ENCODE measurements at regions not wholly inside any gene's neighbourhood (a gene's known extent, or its start where the extent isn't known, plus 50 kb on each side); places are given as distances from the start of the nearest gene placed in this dataset.
A peak's percentile ranks its signal among the peaks of the same experiment; 100 is the strongest.

DNA sequence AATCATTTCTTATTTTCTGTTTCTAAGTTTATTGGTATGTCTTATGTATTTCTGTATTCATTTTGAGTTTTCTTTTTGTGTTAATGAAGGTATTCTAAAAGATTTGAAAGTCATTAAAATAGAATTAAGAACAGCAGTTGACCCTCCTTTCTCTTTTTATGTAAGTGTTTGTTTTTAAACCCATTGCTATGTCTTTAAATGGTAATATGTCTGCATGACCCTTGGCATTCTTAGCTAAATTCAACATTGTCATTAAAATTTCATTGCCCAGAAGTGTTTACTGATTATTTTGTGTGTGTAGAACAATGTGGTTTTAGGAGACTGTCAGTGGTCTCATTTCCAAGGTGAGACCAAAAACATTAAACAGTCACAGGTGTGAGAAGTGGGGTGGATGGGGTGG is 197.8 kb downstream of the PCDH7 start:
- DNase-seq = no peak
- no peak for ATAC-seq
- intact Hi-C loops (cut with micrococcal nuclease) = no loop called here

DNA sequence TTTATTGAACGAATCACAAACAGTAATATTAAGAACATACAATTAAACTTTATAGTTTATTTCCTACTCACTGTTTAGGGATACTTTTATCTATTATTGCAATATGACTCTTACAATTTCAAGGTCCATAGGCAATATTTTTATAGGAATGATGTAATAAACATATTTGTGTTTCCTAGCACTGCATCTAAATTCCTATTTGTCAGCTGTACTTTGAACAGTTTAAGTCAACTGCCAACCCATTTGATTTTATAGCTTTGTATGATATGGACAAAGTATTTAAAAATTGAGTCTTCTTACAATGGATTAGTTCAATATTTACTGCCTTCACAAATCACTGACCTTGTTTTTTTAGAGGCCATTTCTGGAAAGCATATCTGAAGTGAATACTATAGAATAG is 199.3 kb downstream of the PCDH7 start:
- intact Hi-C loops (cut with micrococcal nuclease) = no loop called here
- no peak for ATAC-seq
- DNase-seq = no peak

GRCh38 chr4:30920043-30920442 is 199.9 kb downstream of the PCDH7 start:
- ATAC-seq (no peak), DNase-seq (no peak)
- intact Hi-C loops (cut with micrococcal nuclease) = no loop called here

DNA sequence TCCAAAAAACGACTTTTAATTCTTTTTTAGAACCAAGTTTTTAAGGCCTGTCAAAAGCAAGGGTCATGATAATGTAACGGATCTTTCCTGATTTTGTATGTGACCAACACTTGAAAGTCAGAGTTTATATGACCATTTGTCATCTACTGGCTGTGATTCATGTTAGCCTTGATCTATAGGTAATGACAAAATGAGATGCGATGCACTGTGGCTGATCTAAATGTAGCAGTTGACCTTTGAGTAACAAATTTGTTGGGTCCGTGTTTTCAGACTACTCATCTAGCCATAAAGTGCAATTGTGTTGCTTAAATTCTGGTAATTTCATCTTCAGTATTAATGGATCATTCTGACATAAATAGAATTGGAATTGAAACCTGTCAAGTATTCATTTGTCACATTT is 202.5 kb downstream of the PCDH7 start:
- DNase-seq (no peak), ATAC-seq (no peak)
- intact Hi-C loops (cut with micrococcal nuclease) = no loop called here

- no peak for DNase-seq
- intact Hi-C loops (cut with micrococcal nuclease) = no loop called here
- no peak for ATAC-seq
Observed at GRCh38 chr4:30924495-30924894, 204.3 kb downstream of the PCDH7 start.

DNA sequence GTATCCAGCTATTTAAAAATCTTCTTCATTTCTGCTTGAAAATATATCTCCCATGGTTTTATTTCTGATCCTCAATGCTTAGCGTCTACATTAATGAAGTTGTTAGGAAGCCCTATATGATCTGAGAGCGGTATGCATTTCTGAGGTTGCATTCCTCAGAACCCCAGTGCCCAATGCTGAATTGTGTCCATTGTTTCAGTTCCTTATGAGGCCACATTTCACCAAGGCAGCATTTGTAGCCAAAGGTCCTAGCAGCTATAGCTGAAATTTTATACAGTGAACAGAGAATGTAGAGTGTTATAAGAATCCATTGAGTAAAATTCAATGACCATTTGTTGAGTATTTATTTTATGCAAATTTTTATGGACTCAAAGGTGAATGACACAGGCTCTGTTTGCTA is 209.5 kb downstream of the PCDH7 start:
- ATAC-seq (no peak), DNase-seq (no peak)
- intact Hi-C loops (cut with micrococcal nuclease) = no loop called here

- intact Hi-C loops (cut with micrococcal nuclease) = no loop called here
- DNase-seq = no peak
- ATAC-seq = no peak
Observed at GRCh38 chr4:30930276-30930675, 210.1 kb downstream of the PCDH7 start.

- DNase-seq (no peak), ATAC-seq (no peak)
- intact Hi-C loops (cut with micrococcal nuclease) = no loop called here
Observed at GRCh38 chr4:30932581-30932980, 212.4 kb downstream of the PCDH7 start.

- peak; percentile 37 for ATAC-seq
- intact Hi-C loops (cut with micrococcal nuclease) = no loop called here
- DNase-seq = no peak
Observed at GRCh38 chr4:30939069-30939468, 218.9 kb downstream of the PCDH7 start.

GRCh38 chr4:30939684-30940083 is 219.5 kb downstream of the PCDH7 start:
- intact Hi-C loops (cut with micrococcal nuclease) = no loop called here
- no peak for ATAC-seq
- no peak for DNase-seq

- intact Hi-C loops (cut with micrococcal nuclease) = no loop called here
- DNase-seq = no peak
- no peak for ATAC-seq
Observed at GRCh38 chr4:30941641-30942040, 221.5 kb downstream of the PCDH7 start.

DNA sequence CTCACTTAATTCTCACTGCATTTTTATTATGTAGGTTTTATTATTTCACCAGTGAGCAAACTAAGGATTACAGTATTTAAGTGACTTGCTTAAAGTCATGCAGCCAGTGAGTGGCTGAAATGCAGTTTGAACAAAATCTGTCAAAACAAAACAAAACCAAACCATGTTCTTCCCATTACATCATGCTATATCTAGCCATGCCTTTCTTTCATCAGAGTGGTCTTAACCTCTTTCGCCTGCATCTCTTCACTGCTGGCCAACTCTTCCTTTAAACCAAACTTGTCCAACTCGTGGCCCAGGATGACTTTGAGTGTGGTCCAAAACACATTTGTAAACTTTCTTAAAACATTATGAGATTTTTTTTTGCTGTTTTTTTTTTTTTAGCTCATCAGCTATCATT is 223.2 kb downstream of the PCDH7 start:
- DNase-seq (no peak), ATAC-seq (no peak)
- intact Hi-C loops (cut with micrococcal nuclease) = no loop called here

- no peak for DNase-seq
- intact Hi-C loops (cut with micrococcal nuclease) = no loop called here
Observed at GRCh38 chr4:30945586-30945985, 225.4 kb downstream of the PCDH7 start.

GRCh38 chr4:30946288-30946687 is 226.1 kb downstream of the PCDH7 start:
- no peak for DNase-seq
- ATAC-seq = no peak
- intact Hi-C loops (cut with micrococcal nuclease) = no loop called here

More at GRCh38 chr4:30945586-30945985, 225.4 kb downstream of the PCDH7 start:
- ATAC-seq = peak; percentile 60

DNA sequence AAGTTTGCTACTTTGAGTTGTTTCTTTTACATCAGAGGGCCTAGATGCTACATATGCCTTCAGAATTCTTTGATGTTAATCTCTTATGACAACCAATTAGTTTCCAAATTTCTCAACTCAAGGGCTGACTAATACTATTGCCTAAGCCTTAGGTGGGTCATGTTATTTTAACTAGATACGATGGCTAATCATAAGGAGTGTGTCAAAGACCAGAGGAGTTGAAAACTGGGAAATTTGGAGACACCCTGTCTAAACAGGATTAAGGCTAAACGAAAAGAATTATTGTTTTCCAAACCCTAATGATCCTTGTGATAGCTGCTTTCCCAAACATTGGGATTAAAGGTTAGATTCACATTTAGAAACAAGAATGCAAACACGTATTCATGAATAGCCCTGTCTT is 228.5 kb downstream of the PCDH7 start:
- ATAC-seq (peak; percentile 48), DNase-seq (no peak)
- intact Hi-C loops (cut with micrococcal nuclease) = no loop called here

- DNase-seq = no peak
- no peak for ATAC-seq
- intact Hi-C loops (cut with micrococcal nuclease) = no loop called here
Observed at GRCh38 chr4:30950737-30951136, 230.6 kb downstream of the PCDH7 start.

DNA sequence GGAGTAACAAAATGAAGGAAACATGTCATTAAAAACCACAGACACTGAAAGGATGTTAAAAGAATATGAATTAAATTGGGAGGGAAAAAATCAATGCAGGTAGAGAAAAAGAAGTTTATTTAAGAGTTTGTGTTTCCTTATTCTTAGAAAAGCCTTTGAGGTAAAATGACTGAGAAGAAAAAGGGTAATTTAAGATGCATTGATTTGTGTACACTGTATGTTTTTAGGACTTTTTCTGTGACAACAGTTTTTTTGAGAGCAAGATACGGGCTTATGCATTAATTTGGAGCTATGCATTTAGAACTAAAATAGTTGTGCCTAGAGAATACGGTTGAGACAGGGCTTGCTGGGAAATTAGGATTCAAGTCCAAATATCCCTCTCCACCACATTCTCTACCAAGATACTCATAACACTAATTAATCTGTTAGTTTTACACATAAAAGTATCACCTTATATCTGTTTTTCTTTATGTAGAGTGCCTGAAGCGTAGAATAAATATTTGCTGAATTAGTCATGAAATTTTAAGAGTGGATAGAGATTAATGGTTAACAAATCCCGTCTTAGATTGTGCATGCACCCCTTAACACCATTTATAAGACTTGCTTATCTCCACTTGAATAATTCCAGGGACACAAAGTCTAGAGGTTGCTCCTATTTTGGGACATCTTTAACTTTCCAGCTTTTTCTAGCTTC is 232.5 kb downstream of the PCDH7 start:
- DNase-seq = no peak
- ATAC-seq = no peak
- intact Hi-C loops (cut with micrococcal nuclease) = no loop called here

- ATAC-seq (no peak), DNase-seq (no peak)
- intact Hi-C loops (cut with micrococcal nuclease) = no loop called here
Observed at GRCh38 chr4:30953799-30954198, 233.6 kb downstream of the PCDH7 start.

DNA sequence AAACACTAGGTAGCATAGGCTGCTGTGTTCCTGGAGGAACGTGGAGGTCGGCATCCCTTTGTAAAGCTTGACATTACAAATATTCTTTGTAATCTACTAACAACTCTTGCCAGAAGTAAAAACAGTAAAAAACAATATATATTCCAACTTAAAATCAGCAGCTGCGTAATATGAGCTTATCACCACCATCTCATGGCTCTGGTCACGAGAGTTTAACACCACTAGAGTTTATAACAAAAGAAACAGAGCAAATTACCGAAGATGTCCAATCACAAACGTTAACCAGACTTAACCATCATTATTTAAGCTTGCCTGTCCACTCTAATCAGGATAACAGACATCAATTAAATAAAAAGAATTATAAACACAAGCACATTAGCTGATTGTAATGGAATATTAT is 236.7 kb downstream of the PCDH7 start:
- ATAC-seq = no peak
- intact Hi-C loops (cut with micrococcal nuclease) = no loop called here
- no peak for DNase-seq

DNA sequence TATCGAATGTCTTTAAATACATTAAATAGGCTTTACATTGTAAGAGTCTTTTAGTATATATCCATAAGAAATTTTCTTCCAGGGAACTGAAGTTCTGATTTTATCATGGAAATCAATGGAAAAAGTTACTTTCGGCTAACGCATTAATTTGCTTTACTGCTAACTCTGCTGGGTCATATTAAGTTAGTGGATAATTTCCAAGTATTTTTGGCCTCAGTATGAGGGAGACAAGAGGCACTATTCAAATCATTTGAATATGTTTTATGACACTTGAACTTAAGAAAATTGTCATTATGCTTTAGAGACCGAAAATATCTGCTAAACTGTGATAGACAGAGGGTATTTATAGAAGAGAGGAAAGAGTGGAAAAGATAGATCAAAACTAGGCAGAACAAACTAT is 237.5 kb downstream of the PCDH7 start:
- DNase-seq (no peak), ATAC-seq (no peak)
- intact Hi-C loops (cut with micrococcal nuclease) = no loop called here

- DNase-seq (no peak), ATAC-seq (no peak)
- intact Hi-C loops (cut with micrococcal nuclease) = no loop called here
Observed at GRCh38 chr4:30959781-30960485, 239.8 kb downstream of the PCDH7 start.

Measured in left ventricle myocardium superior (tissue), 1 donor.